PC-9 (cell line): ENCODE measurements at regions not wholly inside any gene's neighbourhood (a gene's known extent, or its start where the extent isn't known, plus 50 kb on each side); places are given as distances from the start of the nearest gene placed in this dataset.

ENCODE experiments used
- BruUV-seq: library from RNA; stranded (reverse); fragments of 400-500 nt; replicated peaks from 2 replicates; lab custom pipeline; 2021; lab: Mats Ljungman, UMichigan
- CTCF ChIA-PET: fragments of 300-600 bp; sonication (Branson Sonifier 250); formaldehyde crosslinking; loops from one replicate; lab custom pipeline; 2022; ENCODE audit warnings: antibody characterized with exemption; lab: Charles Lee
- POLR2A ChIA-PET: fragments of 300-600 bp; sonication (Branson Sonifier 250); formaldehyde crosslinking; loops from one replicate; lab custom pipeline; 2022; ENCODE audit warnings: antibody characterized with exemption; ENCODE audit not compliant: unreplicated experiment; lab: Charles Lee
- DNase-seq, 2 experiments: peaks; one replicate each; pipeline versions ENCODE4 v3.0.0 to v3.0.0-alpha.2; 2015 to 2022; ENCODE audit warnings: mixed read lengths in 1 of 2
- H2AFZ ChIP-seq: fragments of 200-600 bp; sonication (generic); 2 replicates; pipeline ENCODE4 v1.8.1; 2017; ENCODE audit warnings: antibody characterized with exemption
- H3F3A ChIP-seq: fragments of 200-600 bp; sonication (generic); 2 replicates; pipeline ENCODE4 v1.8.1; 2017; ENCODE audit warnings: antibody characterized with exemption, mild to moderate bottlenecking, low read depth; ENCODE audit not compliant: insufficient read depth
- H3K27ac ChIP-seq: fragments of 200-600 bp; sonication (generic); 2 replicates; pipeline ENCODE4 v1.6.1; 2016; ENCODE audit warnings: mixed run types
- H3K27me3 ChIP-seq: fragments of 200-600 bp; sonication (generic); 2 replicates; pipeline ENCODE4 v1.6.1; 2016; ENCODE audit warnings: low read depth, mixed run types; ENCODE audit not compliant: insufficient read depth
- H3K36me3 ChIP-seq: fragments of 200-600 bp; sonication (generic); 2 replicates; pipeline ENCODE4 v1.6.1; 2016; ENCODE audit warnings: low read depth, mixed run types
- H3K4me1 ChIP-seq: fragments of 200-600 bp; sonication (generic); replicated peaks from 2 replicates; pipeline ENCODE4 v1.6.1; 2016; ENCODE audit warnings: mixed run types; ENCODE audit not compliant: insufficient read depth
- H3K4me2 ChIP-seq: fragments of 200-600 bp; sonication (generic); 2 replicates; pipeline ENCODE4 v1.6.1; 2017; ENCODE audit warnings: mixed run types
- H3K4me3 ChIP-seq: fragments of 200-600 bp; sonication (generic); 2 replicates; pipeline ENCODE4 v1.6.1; 2016; ENCODE audit warnings: mixed run types
- H3K79me2 ChIP-seq: fragments of 200-600 bp; sonication (generic); 2 replicates; pipeline ENCODE4 v1.6.1; 2017; ENCODE audit warnings: low read depth, mixed run types
- H3K9me2 ChIP-seq: fragments of 200-600 bp; sonication (generic); 2 replicates; pipeline ENCODE4 v1.8.1; 2017; ENCODE audit warnings: mild to moderate bottlenecking; ENCODE audit not compliant: insufficient read depth
- H3K9me3 ChIP-seq: fragments of 200-600 bp; sonication (generic); 2 replicates; pipeline ENCODE4 v1.8.1; 2016; ENCODE audit warnings: low read depth; ENCODE audit not compliant: insufficient read depth
- H4K20me1 ChIP-seq: fragments of 200-600 bp; sonication (generic); 2 replicates; pipeline ENCODE4 v1.8.1; 2017; ENCODE audit not compliant: insufficient read depth
- EZH2 ChIP-seq: fragments of 200-600 bp; sonication (generic); IDR thresholded peaks from 2 replicates; pipeline ENCODE4 v1.8.0; 2017; ENCODE audit warnings: antibody characterized with exemption, low read depth
- intact Hi-C: fragments of 100-400 bp; cut with micrococcal nuclease; formaldehyde crosslinking; loops from one replicate; pipeline ENCODE4 v1.10.0; 2022; ENCODE audit not compliant: unreplicated experiment
- TF ChIP-seq, protein P1 (sequence below): fragments of 200-600 bp; sonication (generic); conservative IDR thresholded peaks from 2 replicates; pipeline ENCODE4 v1.6.1; 2017; ENCODE audit warnings: mixed run types, antibody characterized with exemption, mild to moderate bottlenecking, moderate library complexity

- Histone ChIP-seq H2AFZ (peak overlapping the region; percentile 39; the same call in 1 of the 2 replicates), H3K79me2 (no peaks in the 10 kb centered on the region), H3K4me1 (no peaks in the 10 kb centered on the region), H3K4me2 (no peak overlapping the region), H3F3A (no peaks in the 10 kb centered on the region; the same call in 1 of the 2 replicates), H3K27me3 (no peaks in the 10 kb centered on the region), H3K36me3 (no peaks in the 10 kb centered on the region), H3K9me2 (no peaks in the 10 kb centered on the region; the same call in 1 of the 2 replicates), H3K4me3 (no peak overlapping the region), H3K9me3 (no peaks in the 10 kb centered on the region), H3K27ac (no peak overlapping the region), H4K20me1 (no peaks in the 10 kb centered on the region)
- BruUV-seq, result no TSS peak
- ChIA-PET POLR2A (no interaction called here), CTCF (no interaction called here)
- TF ChIP-seq, protein P1, sequence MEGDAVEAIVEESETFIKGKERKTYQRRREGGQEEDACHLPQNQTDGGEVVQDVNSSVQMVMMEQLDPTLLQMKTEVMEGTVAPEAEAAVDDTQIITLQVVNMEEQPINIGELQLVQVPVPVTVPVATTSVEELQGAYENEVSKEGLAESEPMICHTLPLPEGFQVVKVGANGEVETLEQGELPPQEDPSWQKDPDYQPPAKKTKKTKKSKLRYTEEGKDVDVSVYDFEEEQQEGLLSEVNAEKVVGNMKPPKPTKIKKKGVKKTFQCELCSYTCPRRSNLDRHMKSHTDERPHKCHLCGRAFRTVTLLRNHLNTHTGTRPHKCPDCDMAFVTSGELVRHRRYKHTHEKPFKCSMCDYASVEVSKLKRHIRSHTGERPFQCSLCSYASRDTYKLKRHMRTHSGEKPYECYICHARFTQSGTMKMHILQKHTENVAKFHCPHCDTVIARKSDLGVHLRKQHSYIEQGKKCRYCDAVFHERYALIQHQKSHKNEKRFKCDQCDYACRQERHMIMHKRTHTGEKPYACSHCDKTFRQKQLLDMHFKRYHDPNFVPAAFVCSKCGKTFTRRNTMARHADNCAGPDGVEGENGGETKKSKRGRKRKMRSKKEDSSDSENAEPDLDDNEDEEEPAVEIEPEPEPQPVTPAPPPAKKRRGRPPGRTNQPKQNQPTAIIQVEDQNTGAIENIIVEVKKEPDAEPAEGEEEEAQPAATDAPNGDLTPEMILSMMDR, result no peak
- no peak for TF ChIP-seq EZH2
- DNase-seq, result no peak
- intact Hi-C loops, result no loop called here
These were observed 252.9 kb downstream of the HGF start for GRCh38 chr7:81516898-81517297.

DNA sequence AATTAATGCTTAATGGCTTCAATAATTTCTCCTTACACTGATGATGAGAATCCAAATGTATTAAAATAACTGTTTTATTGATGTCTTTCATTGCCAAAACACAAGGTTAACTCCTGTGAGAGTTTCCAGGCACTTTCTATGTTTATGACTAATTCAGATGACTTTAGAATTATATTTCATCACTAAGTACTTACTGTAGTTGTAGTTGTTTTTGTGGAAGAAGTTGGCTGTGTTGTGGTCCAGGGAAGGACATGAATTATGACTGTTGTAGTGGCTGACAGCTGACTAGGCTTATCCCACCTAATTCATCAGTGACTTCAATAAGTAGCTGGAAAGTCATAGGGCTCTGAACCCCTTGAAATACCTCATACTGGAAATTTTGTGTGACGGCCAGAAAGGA, 254.8 kb downstream of the HGF start:
- intact Hi-C loops, result no loop called here
- ChIA-PET POLR2A (no interaction called here), CTCF (no interaction called here)
- Histone ChIP-seq H3F3A (no peaks in the 10 kb centered on the region), H3K4me3 (no peak overlapping the region), H2AFZ (0 out of 2 replicates have a peak overlapping the region, but pooled peaks have one; percentile 33), H4K20me1 (no peaks in the 10 kb centered on the region), H3K4me2 (no peak overlapping the region), H3K9me3 (no peaks in the 10 kb centered on the region), H3K27me3 (no peaks in the 10 kb centered on the region), H3K27ac (no peak overlapping the region), H3K4me1 (no peaks in the 10 kb centered on the region), H3K36me3 (no peaks in the 10 kb centered on the region), H3K9me2 (no peaks in the 10 kb centered on the region; the same call in 1 of the 2 replicates), H3K79me2 (no peaks in the 10 kb centered on the region)
- no peak for TF ChIP-seq EZH2
- TF ChIP-seq, protein P1, result no peak
- DNase-seq, result no peak
- BruUV-seq, result no TSS peak

- BruUV-seq, result no TSS peak
- ChIA-PET CTCF (no interaction called here), POLR2A (no interaction called here)
- Histone ChIP-seq H3K4me1 (no peaks in the 10 kb centered on the region), H3K4me2 (no peak overlapping the region), H4K20me1 (no peaks in the 10 kb centered on the region), H3K36me3 (no peaks in the 10 kb centered on the region), H3K27ac (no peak overlapping the region), H3K27me3 (no peaks in the 10 kb centered on the region), H3F3A (no peaks in the 10 kb centered on the region), H3K9me3 (no peaks in the 10 kb centered on the region), H3K9me2 (no peaks in the 10 kb centered on the region; the same call in 1 of the 2 replicates), H3K4me3 (no peak overlapping the region), H2AFZ (0 out of 2 replicates have a peak overlapping the region, but pooled peaks have one; percentile 33), H3K79me2 (no peaks in the 10 kb centered on the region)
- no peak for DNase-seq
- intact Hi-C loops, result no loop called here
- TF ChIP-seq, protein P1, result no peak
- no peak for TF ChIP-seq EZH2
These were observed 255.3 kb downstream of the HGF start for GRCh38 chr7:81514546-81514945.
